IMR-90 (cell line): ENCODE measurements at regions not wholly inside any gene's neighbourhood (a gene's known extent, or its start where the extent isn't known, plus 50 kb on each side); places are given as distances from the start of the nearest gene placed in this dataset.

Experiments used
- ATAC-seq: fragments of 200-7000 bp; cut with Tn5 transposase; 2 replicates; pipeline ENCODE4 v1.9.1; 2020; ENCODE audit warnings: low read depth, mild to moderate bottlenecking, moderate library complexity
- BruUV-seq: library from RNA; stranded (reverse); fragments of 400-500 nt; replicated peaks from 2 replicates; lab custom pipeline; 2021; lab: Mats Ljungman, UMichigan
- CTCF ChIA-PET: fragments of 300-600 bp; formaldehyde crosslinking; extraction: SDS; loops from one replicate; lab custom pipeline; 2021; ENCODE audit warnings: antibody characterized with exemption; lab: Yijun Ruan, JAX
- POLR2A ChIA-PET: fragments of 300-600 bp; sonication (Branson Sonifier 250); formaldehyde crosslinking; loops from one replicate; lab custom pipeline; 2022; ENCODE audit warnings: antibody characterized with exemption; ENCODE audit not compliant: unreplicated experiment; lab: Charles Lee
- DNase-seq: peaks from one replicate; pipeline ENCODE4 v3.0.0; 2013
- H2AFZ ChIP-seq: replicated peaks from 2 replicates; pipeline ENCODE3; 2013; ENCODE audit warnings: low read length, mild to moderate bottlenecking; ENCODE audit not compliant: poor library complexity
- H2AK5ac ChIP-seq: 2 replicates; pipeline ENCODE4 v1.6.1; 2013; ENCODE audit warnings: low read depth, low read length, inconsistent platforms
- H2AK9ac ChIP-seq: replicated peaks from 2 replicates; pipeline ENCODE3; 2013; ENCODE audit warnings: mild to moderate bottlenecking, low read depth, low read length, moderate library complexity; ENCODE audit not compliant: poor library complexity
- H2BK120ac ChIP-seq: 2 replicates; pipeline ENCODE4 v1.6.1; 2013; ENCODE audit warnings: low read depth, low read length, inconsistent platforms
- H2BK15ac ChIP-seq: 3 replicates; pipeline ENCODE4 v1.6.1; 2013; ENCODE audit warnings: low read depth, low read length, inconsistent platforms
- H2BK20ac ChIP-seq: 2 replicates; pipeline ENCODE4 v1.6.1; 2013; ENCODE audit warnings: low read depth, mild to moderate bottlenecking, inconsistent platforms, low read length, moderate library complexity
- H2BK5ac ChIP-seq: 2 replicates; pipeline ENCODE4 v1.6.1; 2013; ENCODE audit warnings: mild to moderate bottlenecking, low read depth, low read length, inconsistent platforms; ENCODE audit not compliant: poor library complexity, severe bottlenecking
- H3K14ac ChIP-seq: replicated peaks from 2 replicates; pipeline ENCODE4 v1.6.1; 2013; ENCODE audit warnings: low read depth, low read length, inconsistent platforms
- H3K18ac ChIP-seq: 2 replicates; pipeline ENCODE4 v1.6.1; 2013; ENCODE audit warnings: low read depth, low read length, control low read depth
- H3K23ac ChIP-seq: 2 replicates; pipeline ENCODE4 v1.6.1; 2013; ENCODE audit warnings: low read depth, low read length, inconsistent platforms
- H3K27ac ChIP-seq: 2 replicates; pipeline ENCODE4 v1.5.1; 2013; ENCODE audit warnings: mild to moderate bottlenecking, control low read depth, low read length; ENCODE audit not compliant: insufficient read depth
- H3K27me3 ChIP-seq: 2 replicates; pipeline ENCODE4 v1.6.1; 2013; ENCODE audit warnings: low read length; ENCODE audit not compliant: control insufficient read depth, insufficient read depth
- H3K36me3 ChIP-seq: 2 replicates; pipeline ENCODE4 v1.6.1; 2013; ENCODE audit warnings: low read length, mixed read lengths; ENCODE audit not compliant: control insufficient read depth, insufficient read depth
- H3K4ac ChIP-seq: 2 replicates; pipeline ENCODE4 v1.6.1; 2013; ENCODE audit warnings: low read depth, low read length, inconsistent platforms
- H3K4me1 ChIP-seq: 2 replicates; pipeline ENCODE4 v1.6.1; 2013; ENCODE audit warnings: low read length, mixed read lengths; ENCODE audit not compliant: control insufficient read depth, insufficient read depth
- H3K4me2 ChIP-seq: 2 replicates; pipeline ENCODE4 v1.6.1; 2013; ENCODE audit warnings: low read depth, mild to moderate bottlenecking, control low read depth, low read length, moderate library complexity
- H3K4me3 ChIP-seq: 2 replicates; pipeline ENCODE4 v1.5.1; 2013; ENCODE audit warnings: low read depth, mild to moderate bottlenecking, control low read depth, low read length, moderate library complexity; ENCODE audit not compliant: insufficient read depth
- H3K56ac ChIP-seq: 2 replicates; pipeline ENCODE4 v1.6.1; 2013; ENCODE audit warnings: low read length, inconsistent platforms; ENCODE audit not compliant: insufficient read depth; ENCODE audit errors: extremely low read depth
- H3K79me1 ChIP-seq, 2 experiments: 2 replicates each; pipeline ENCODE4 v1.6.1; 2013; ENCODE audit warnings: low read length in 2 of 2, inconsistent platforms in 1 of 2, low read depth in 1 of 2
- H3K9ac ChIP-seq: 2 replicates; pipeline ENCODE4 v1.6.1; 2013; ENCODE audit warnings: low read depth, low read length, control low read depth
- H3K9me1 ChIP-seq: 2 replicates; pipeline ENCODE4 v1.6.1; 2013; ENCODE audit warnings: low read length, inconsistent platforms; ENCODE audit not compliant: insufficient read depth
- H3K9me3 ChIP-seq: 2 replicates; pipeline ENCODE4 v1.6.1; 2013; ENCODE audit warnings: low read length; ENCODE audit not compliant: control insufficient read depth, insufficient read depth
- H4K20me1 ChIP-seq: 2 replicates; pipeline ENCODE4 v1.6.1; 2013; ENCODE audit warnings: low read length, inconsistent platforms; ENCODE audit not compliant: insufficient read depth
- H4K5ac ChIP-seq: 2 replicates; pipeline ENCODE4 v1.6.1; 2013; ENCODE audit warnings: mild to moderate bottlenecking, low read depth, low read length, control low read depth
- H4K8ac ChIP-seq, 2 experiments: 2 replicates each; pipeline ENCODE4 v1.6.1; 2013; ENCODE audit warnings: low read depth in 2 of 2, low read length in 2 of 2, control low read depth in 1 of 2, inconsistent platforms in 1 of 2
- H4K91ac ChIP-seq: 2 replicates; pipeline ENCODE4 v1.6.1; 2013; ENCODE audit warnings: low read depth, low read length, inconsistent platforms; ENCODE audit not compliant: insufficient read depth
- CEBPB ChIP-seq: IDR thresholded peaks from 2 replicates; pipeline ENCODE4 v1.6.1; 2012; ENCODE audit warnings: low read depth, low read length, improper control_type of control experiment
- CTCF ChIP-seq: conservative IDR thresholded peaks from 2 replicates; pipeline ENCODE4 v1.5.1; 2012; ENCODE audit warnings: mild to moderate bottlenecking, low read depth, low read length, improper control_type of control experiment
- ELK1 ChIP-seq: fragments of 150-350 bp; IDR thresholded peaks from 2 replicates; pipeline ENCODE4 v1.6.1; 2016; ENCODE audit warnings: low read depth, mild to moderate bottlenecking, low read length, moderate library complexity, borderline replicate concordance
- FOS ChIP-seq: fragments of 150-350 bp; IDR thresholded peaks from 2 replicates; pipeline ENCODE4 v1.6.1; 2016; ENCODE audit warnings: low read depth, low read length
- MAFK ChIP-seq: IDR thresholded peaks from 2 replicates; pipeline ENCODE4 v1.6.1; 2012; ENCODE audit warnings: low read depth, low read length, improper control_type of control experiment
- MXI1 ChIP-seq: IDR thresholded peaks from 2 replicates; pipeline ENCODE4 v1.6.1; 2012; ENCODE audit warnings: low read depth, mild to moderate bottlenecking, low read length, moderate library complexity, borderline replicate concordance
- NFE2L2 ChIP-seq: fragments of 150-350 bp; IDR thresholded peaks from 2 replicates; pipeline ENCODE4 v1.6.1; 2016; ENCODE audit warnings: low read depth, mild to moderate bottlenecking, low read length
- RAD21 ChIP-seq: IDR thresholded peaks from 2 replicates; pipeline ENCODE4 v1.6.1; 2012; ENCODE audit warnings: low read length, improper control_type of control experiment
- SMC3 ChIP-seq: fragments of 150-350 bp; IDR thresholded peaks from 2 replicates; pipeline ENCODE4 v1.6.1; 2016; ENCODE audit warnings: low read depth, mild to moderate bottlenecking, antibody characterized with exemption, low read length, moderate library complexity
- USF2 ChIP-seq: fragments of 150-350 bp; IDR thresholded peaks from 2 replicates; pipeline ENCODE4 v1.6.1; 2017; ENCODE audit warnings: mild to moderate bottlenecking, antibody characterized with exemption, low read length, low read depth
- WGBS, 2 experiments: methylation state at CpG; one replicate each; pipeline versions ENCODE4 v1.1.5 to v1.1.7; 2013; ENCODE audit warnings: missing lambda C conversion rate in 2 of 2; ENCODE audit not compliant: insufficient read length in 1 of 2; ENCODE audit errors: extremely low coverage in 2 of 2; 5-methylcytosine and 5-hydroxymethylcytosine counted together
- dilution Hi-C: fragments of 300-500 bp; cut with HindIII; formaldehyde crosslinking; loops from one replicate; pipeline ENCODE4 v1.14.3; 2018; ENCODE audit warnings: low sequenced_read_pairs; ENCODE audit not compliant: unreplicated experiment
- in situ Hi-C: fragments of 300-500 bp; cut with MboI; formaldehyde crosslinking; loops from 3 replicates; pipeline ENCODE4 v1.14.3; 2019; ENCODE audit warnings: low sequenced_read_pairs, inconsistent platforms, mixed read lengths
- intact Hi-C: fragments of 100-400 bp; cut with micrococcal nuclease; formaldehyde crosslinking; loops from 2 replicates; pipeline ENCODE4 v1.10.0; 2022

- in situ Hi-C loops: no loop called here
- BruUV-seq: no TSS peak
- CTCF ChIA-PET: no interaction called here
Measured at GRCh38 chr15:57773051-57773450, 66.5 kb downstream of the POLR2M start.

More at GRCh38 chr15:57773051-57773450, 66.5 kb downstream of the POLR2M start:
- H3K18ac ChIP-seq: no peak overlapping the region
- H3K4me1 ChIP-seq: no peaks in the 10 kb centered on the region
- intact Hi-C loops (no loop called here), dilution Hi-C loops (no loop called here)
- H3K23ac ChIP-seq: no peak overlapping the region
- ATAC-seq (no peak), DNase-seq (no peak)
- H3K9me1 ChIP-seq: no peaks in the 10 kb centered on the region
- H3K79me1 ChIP-seq: no peaks in the 10 kb centered on the region
- no peak overlapping the region for H4K5ac ChIP-seq
- H3K27ac ChIP-seq: no peak overlapping the region
- no peak overlapping the region for H2BK15ac ChIP-seq
- no peak overlapping the region for H4K8ac ChIP-seq
- H2AK5ac ChIP-seq: no peak overlapping the region
- H2BK20ac ChIP-seq: no peak overlapping the region
- no peaks in the 10 kb centered on the region for H3K36me3 ChIP-seq
- no peak overlapping the region for H2BK5ac ChIP-seq
- H4K91ac ChIP-seq: no peak overlapping the region
- no peak overlapping the region for H3K4me3 ChIP-seq
- H3K14ac ChIP-seq: no peak overlapping the region
- H2BK120ac ChIP-seq: no peak overlapping the region
- no peaks in the 10 kb centered on the region for H3K9me3 ChIP-seq
- H4K20me1 ChIP-seq: no peaks in the 10 kb centered on the region
- WGBS, 2 experiments: 40% methylated on average over 1 of the region's 2 CpGs; no CpG with 5 or more reads in 1 of the 2 experiments
- peaks cover 2% of the 10 kb centered on the region; the same call in 1 of the 2 replicates for H3K27me3 ChIP-seq
- no peak overlapping the region for H3K9ac ChIP-seq
- no peak overlapping the region for H2AFZ ChIP-seq
- H2AK9ac ChIP-seq: no peak overlapping the region
- H3K56ac ChIP-seq: no peak overlapping the region
- POLR2A ChIA-PET: no interaction called here
- no peak overlapping the region for H3K4ac ChIP-seq
- TF ChIP-seq CTCF (no peak), NFE2L2 (no peak), ELK1 (no peak), SMC3 (no peak), FOS (no peak), USF2 (no peak), RAD21 (no peak), CEBPB (no peak), MAFK (no peak), MXI1 (no peak)
- H3K4me2 ChIP-seq: no peak overlapping the region
